ENCODE measurements at regions not wholly inside any gene's neighbourhood (a gene's known extent, or its start where the extent isn't known, plus 50 kb on each side); places are given as distances from the start of the nearest gene placed in this dataset.

GRCh38 chr7:137146552-137147337, 196.8 kb downstream of the PTN start:
- no TSS peak for BruUV-seq (replicated peaks)
- CTCF ChIA-PET: no interaction called here
- DNase-seq (ENCODE audit: low read depth, low spot score) (no peak), ATAC-seq (no peak)
- Histone ChIP-seq H3K36me3 (ENCODE audit: control insufficient read depth, insufficient read depth, low read length) (no peaks in the 10 kb centered on the region), H3K27ac (ENCODE audit: low read length) (no peak overlapping the region), H3K27me3 (ENCODE audit: control insufficient read depth, insufficient read depth, low read length) (no peaks in the 10 kb centered on the region), H3K4me3 (ENCODE audit: low read depth in 2 of 2, low read length in 2 of 2) (no peak overlapping the region), H3K9me3 (ENCODE audit: control insufficient read depth, insufficient read depth, low read depth, low read length) (no peaks in the 10 kb centered on the region), H3K4me1 (ENCODE audit: control insufficient read depth, insufficient read depth, low read length) (no peaks in the 10 kb centered on the region)
- intact Hi-C loops (cut with micrococcal nuclease; ENCODE audit: unreplicated experiment): no loop called here
- TF ChIP-seq TCF7L2 (IDR thresholded peaks at IDR 0.05; ENCODE audit: low read depth, low read length) (no peak), CTCF (IDR thresholded peaks at IDR 0.05) (no peak), SIN3A (IDR thresholded peaks at IDR 0.05; ENCODE audit: borderline replicate concordance, insufficient read depth, low read depth, low read length) (no peak), REST (IDR thresholded peaks at IDR 0.05; ENCODE audit: insufficient read depth in 1 of 2, low read depth in 2 of 2, low read length in 1 of 2) (no peak), POLR2AphosphoS5 (IDR thresholded peaks at IDR 0.05; ENCODE audit: low read depth, low read length) (no peak)
- POLR2A ChIA-PET: interaction anchor here (0.6 kb wide), 1 partner anchor 16 kb away, joined by 4 read pairs; no protein-coding TSS in a partner anchor
- in situ Hi-C loops (cut with HindIII; ENCODE audit: low pct_unique_long_range_greater_than_20kb, low sequenced_read_pairs): no loop called here

- Histone ChIP-seq H3K9me3 (ENCODE audit: control insufficient read depth, insufficient read depth, low read depth, low read length) (no peaks in the 10 kb centered on the region), H3K27me3 (ENCODE audit: control insufficient read depth, insufficient read depth, low read length) (no peaks in the 10 kb centered on the region), H3K4me1 (ENCODE audit: control insufficient read depth, insufficient read depth, low read length) (no peaks in the 10 kb centered on the region), H3K27ac (ENCODE audit: low read length) (no peak overlapping the region), H3K36me3 (ENCODE audit: control insufficient read depth, insufficient read depth, low read length) (no peaks in the 10 kb centered on the region), H3K4me3 (ENCODE audit: low read depth in 2 of 2, low read length in 2 of 2) (no peak overlapping the region)
- in situ Hi-C loops (cut with HindIII; ENCODE audit: low pct_unique_long_range_greater_than_20kb, low sequenced_read_pairs): no loop called here
- POLR2A ChIA-PET: interaction anchor here (0.6 kb wide), 1 partner anchor 15 kb away, joined by 4 read pairs; no protein-coding TSS in a partner anchor
- no peak for TF ChIP-seq CTCF (IDR thresholded peaks at IDR 0.05)
- no peak for TF ChIP-seq SIN3A (IDR thresholded peaks at IDR 0.05; ENCODE audit: borderline replicate concordance, insufficient read depth, low read depth, low read length)
- CTCF ChIA-PET: no interaction called here
- intact Hi-C loops (cut with micrococcal nuclease; ENCODE audit: unreplicated experiment): no loop called here
- DNase-seq (ENCODE audit: low read depth, low spot score) (no peak), ATAC-seq (no peak)
- BruUV-seq (replicated peaks): no TSS peak
Observed at GRCh38 chr7:137146012-137146455, 197.5 kb downstream of the PTN start.

Data from Panc1 (cell line).